Mesenchymal stem cell (in vitro differentiated cells and primary cell): ENCODE measurements at regions not wholly inside any gene's neighbourhood (a gene's known extent, or its start where the extent isn't known, plus 50 kb on each side); places are given as distances from the start of the nearest gene placed in this dataset.

Experiments used
- DNase-seq: peaks from one replicate; pipeline ENCODE4 v3.0.0-alpha.2; 2013
- H2AFZ ChIP-seq: one replicate; pipeline ENCODE4 v1.6.1; 2013; ENCODE audit warnings: low read depth, mild to moderate bottlenecking, control low read depth, inconsistent platforms, low read length, moderate library complexity
- H2AK5ac ChIP-seq: 2 replicates; pipeline ENCODE4 v1.6.1; 2013; ENCODE audit warnings: low read length, moderate library complexity, mild to moderate bottlenecking, inconsistent platforms; ENCODE audit not compliant: severe bottlenecking
- H2BK120ac ChIP-seq: one replicate; pipeline ENCODE4 v1.6.1; 2013; ENCODE audit warnings: low read depth, mild to moderate bottlenecking, inconsistent platforms, low read length, moderate library complexity
- H2BK12ac ChIP-seq, 2 experiments: one replicate each; pipeline ENCODE4 v1.6.1; 2013; ENCODE audit warnings: inconsistent platforms in 2 of 2, low read length in 2 of 2, mild to moderate bottlenecking in 2 of 2, moderate library complexity in 2 of 2, control low read depth in 1 of 2
- H2BK15ac ChIP-seq: one replicate; pipeline ENCODE4 v1.6.1; 2013; ENCODE audit warnings: mild to moderate bottlenecking, low read depth, inconsistent platforms; ENCODE audit not compliant: poor library complexity, severe bottlenecking
- H2BK5ac ChIP-seq: 2 replicates; pipeline ENCODE4 v1.6.1; 2013; ENCODE audit warnings: low read depth, mild to moderate bottlenecking, low read length, control low read depth, inconsistent platforms; ENCODE audit not compliant: poor library complexity, severe bottlenecking
- H3K14ac ChIP-seq, 2 experiments: one replicate each; pipeline ENCODE4 v1.6.1; 2013; ENCODE audit warnings: inconsistent platforms in 2 of 2, low read length in 2 of 2, control low read depth in 1 of 2, mild to moderate bottlenecking in 1 of 2, moderate library complexity in 1 of 2
- H3K18ac ChIP-seq, 2 experiments: one replicate each; pipeline ENCODE4 v1.6.1; 2013; ENCODE audit warnings: inconsistent platforms in 2 of 2, low read length in 2 of 2, control low read depth in 1 of 2, low read depth in 1 of 2, mild to moderate bottlenecking in 1 of 2
- H3K23ac ChIP-seq, 2 experiments: one replicate each; pipeline ENCODE4 v1.6.1; 2013; ENCODE audit warnings: inconsistent platforms in 2 of 2, low read length in 2 of 2, mild to moderate bottlenecking in 2 of 2, moderate library complexity in 2 of 2, control low read depth in 1 of 2
- H3K27ac ChIP-seq: 2 replicates; pipeline ENCODE4 v1.5.1; 2013; ENCODE audit warnings: mild to moderate bottlenecking, moderate library complexity, low read length, control low read depth, inconsistent platforms; ENCODE audit not compliant: poor library complexity, severe bottlenecking
- H3K27me3 ChIP-seq, 2 experiments: 2 replicates each; pipeline versions ENCODE4 v1.6.1 to v1.7.0; 2013; ENCODE audit warnings: low read length in 2 of 2, mild to moderate bottlenecking in 2 of 2, moderate library complexity in 2 of 2, control low read depth in 1 of 2, inconsistent platforms in 1 of 2; ENCODE audit not compliant: control insufficient read depth in 1 of 2, insufficient read depth in 1 of 2
- H3K36me3 ChIP-seq, 2 experiments: 2 replicates each; pipeline versions ENCODE4 v1.6.1 to v1.7.0; 2013; ENCODE audit warnings: low read length in 2 of 2, control low read depth in 1 of 2, inconsistent platforms in 1 of 2, low read depth in 1 of 2, mild to moderate bottlenecking in 1 of 2; ENCODE audit not compliant: insufficient read depth in 2 of 2, control insufficient read depth in 1 of 2
- H3K4ac ChIP-seq, 2 experiments: one replicate each; pipeline ENCODE4 v1.6.1; 2013; ENCODE audit warnings: inconsistent platforms in 2 of 2, low read length in 2 of 2, mild to moderate bottlenecking in 2 of 2, moderate library complexity in 2 of 2, control low read depth in 1 of 2, low read depth in 1 of 2
- H3K4me1 ChIP-seq: 2 replicates; pipeline ENCODE4 v1.6.1; 2013; ENCODE audit warnings: low read depth, low read length, control low read depth; ENCODE audit not compliant: control insufficient read depth, insufficient read depth
- H3K4me2 ChIP-seq: 2 replicates; pipeline ENCODE4 v1.6.1; 2013; ENCODE audit warnings: low read length, mild to moderate bottlenecking, inconsistent platforms; ENCODE audit not compliant: poor library complexity, severe bottlenecking
- H3K4me3 ChIP-seq, 2 experiments: 2 replicates each; pipeline versions ENCODE4 v1.5.1 to v1.7.0; 2013; ENCODE audit warnings: low read length in 2 of 2, mild to moderate bottlenecking in 2 of 2, control low read depth in 1 of 2, low read depth in 1 of 2; ENCODE audit not compliant: insufficient read depth in 1 of 2
- H3K79me1 ChIP-seq: replicated peaks from 2 replicates; pipeline ENCODE4 v1.6.1; 2013; ENCODE audit warnings: mild to moderate bottlenecking, control low read depth, low read length, inconsistent platforms; ENCODE audit not compliant: poor library complexity, severe bottlenecking
- H3K9ac ChIP-seq: 2 replicates; pipeline ENCODE4 v1.7.0; 2013; ENCODE audit warnings: mild to moderate bottlenecking, low read length, moderate library complexity
- H3K9me3 ChIP-seq: 2 replicates; pipeline ENCODE4 v1.7.0; 2013; ENCODE audit warnings: mild to moderate bottlenecking, low read length; ENCODE audit not compliant: control insufficient read depth
- H4K8ac ChIP-seq: one replicate; pipeline ENCODE4 v1.6.1; 2013; ENCODE audit warnings: inconsistent platforms, mild to moderate bottlenecking, low read length, moderate library complexity
- H4K91ac ChIP-seq: one replicate; pipeline ENCODE4 v1.6.1; 2013; ENCODE audit warnings: mild to moderate bottlenecking, low read length, inconsistent platforms
- WGBS: methylation state at CpG from one replicate; pipeline ENCODE4 v1.1.7; 2013; ENCODE audit warnings: mixed read lengths; 5-methylcytosine and 5-hydroxymethylcytosine counted together

DNA sequence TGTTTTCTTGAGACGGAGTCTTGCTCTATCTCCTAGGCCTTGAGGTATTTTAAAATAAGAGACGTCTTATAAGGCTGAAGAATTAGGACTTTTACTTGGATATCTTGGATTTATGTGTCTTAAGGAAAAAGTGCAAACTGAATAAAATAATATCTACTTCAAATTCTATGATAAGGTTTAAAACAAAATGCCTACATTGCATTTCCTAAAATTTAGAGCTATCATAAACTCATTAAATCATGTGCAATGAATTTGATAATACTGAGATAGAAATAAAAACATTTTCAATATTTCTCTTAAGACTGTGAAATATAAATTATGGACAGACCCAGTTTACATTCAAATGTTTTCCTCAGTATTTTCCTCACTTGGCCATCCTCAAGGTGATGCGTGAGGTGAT, 729.5 kb upstream of the LMO3 start:
- Histone ChIP-seq H4K91ac (no peak overlapping the region), H3K27me3 (no peaks in the 10 kb centered on the region)

DNA sequence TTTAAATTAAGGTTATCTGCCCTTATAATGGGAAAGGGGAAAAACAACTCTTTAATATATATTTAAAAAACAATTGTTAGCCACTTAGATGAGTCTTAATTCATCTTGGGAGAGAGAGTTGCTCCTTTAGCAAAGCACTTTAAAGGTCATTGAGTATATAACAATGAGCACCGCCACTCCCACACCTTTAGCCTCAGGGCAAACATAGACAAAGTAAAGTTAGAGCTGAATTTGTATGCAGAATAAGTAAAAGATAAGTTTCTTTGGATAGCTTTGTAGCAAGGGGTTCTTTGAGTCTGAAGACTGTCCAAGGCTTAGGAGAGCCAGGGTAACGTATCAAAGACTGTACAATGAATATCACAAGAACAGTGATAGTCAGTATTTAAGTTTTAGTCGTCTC, 728.8 kb upstream of the LMO3 start:
- Histone ChIP-seq H3K14ac (no peak overlapping the region), H2BK5ac (no peak overlapping the region), H3K4me1 (no peaks in the 10 kb centered on the region), H3K79me1 (no peaks in the 10 kb centered on the region), H3K4ac (no peak overlapping the region), H3K9me3 (peaks cover 5% of the 10 kb centered on the region), H3K18ac (no peak overlapping the region), H2BK15ac (no peak overlapping the region), H3K27ac (no peak overlapping the region), H2BK120ac (no peak overlapping the region), H2AK5ac (no peak overlapping the region), H3K4me3 (no peak overlapping the region), H2AFZ (no peak overlapping the region), H3K27me3 (no peaks in the 10 kb centered on the region), H3K9ac (no peak overlapping the region), H4K8ac (no peak overlapping the region), H4K91ac (no peak overlapping the region), H3K23ac (no peak overlapping the region), H3K36me3 (no peaks in the 10 kb centered on the region), H2BK12ac (no peak overlapping the region), H3K4me2 (no peak overlapping the region)
- no peak for DNase-seq
- WGBS: 72% methylated on average over 2 of the region's 3 CpGs

More for the DNA sequence above, 729.5 kb upstream of the LMO3 start:
- Histone ChIP-seq H3K4ac (no peak overlapping the region), H3K4me2 (no peak overlapping the region), H3K36me3 (no peaks in the 10 kb centered on the region), H3K14ac (no peak overlapping the region), H2BK120ac (no peak overlapping the region), H2AFZ (no peak overlapping the region), H2BK15ac (no peak overlapping the region), H2BK12ac (no peak overlapping the region), H3K27ac (no peak overlapping the region), H3K4me1 (no peaks in the 10 kb centered on the region), H3K9me3 (peaks cover 5% of the 10 kb centered on the region), H2AK5ac (no peak overlapping the region), H3K23ac (no peak overlapping the region), H4K8ac (no peak overlapping the region), H3K9ac (no peak overlapping the region), H3K4me3 (no peak overlapping the region), H3K79me1 (no peaks in the 10 kb centered on the region), H2BK5ac (no peak overlapping the region), H3K18ac (no peak overlapping the region)
- WGBS: 88% methylated on average over 1 of the region's 3 CpGs
- DNase-seq: no peak

DNA sequence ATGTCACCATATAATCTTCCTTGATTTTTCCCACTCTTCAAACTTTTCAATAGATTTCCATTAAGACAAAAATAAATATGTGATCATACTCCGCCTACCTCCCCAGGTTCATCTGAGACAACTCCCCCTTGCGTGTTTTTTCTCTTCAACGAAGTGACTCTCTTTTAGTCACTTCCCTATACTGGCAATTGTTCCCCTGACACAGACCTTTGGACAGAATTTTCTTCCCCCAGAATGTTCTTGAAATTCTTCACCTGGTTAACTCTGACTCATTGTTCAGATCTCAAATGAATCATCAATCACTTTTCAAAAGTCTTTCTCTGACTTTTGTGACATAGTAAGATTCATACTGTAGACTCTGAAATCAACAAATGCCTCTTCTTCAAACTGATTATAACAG, 727.3 kb upstream of the LMO3 start:
- no peak overlapping the region for H3K4ac ChIP-seq
- H2BK12ac ChIP-seq: no peak overlapping the region
- no peak overlapping the region for H2AK5ac ChIP-seq
- no peaks in the 10 kb centered on the region for H3K4me1 ChIP-seq
- H3K4me3 ChIP-seq: no peak overlapping the region
- H2AFZ ChIP-seq: no peak overlapping the region
- H3K14ac ChIP-seq: no peak overlapping the region
- H3K27me3 ChIP-seq: no peaks in the 10 kb centered on the region
- DNase-seq: no peak
- H3K27ac ChIP-seq: no peak overlapping the region
- H3K9ac ChIP-seq: no peak overlapping the region
- no peak overlapping the region for H2BK15ac ChIP-seq
- H3K9me3 ChIP-seq: peaks cover 5% of the 10 kb centered on the region
- no peaks in the 10 kb centered on the region for H3K79me1 ChIP-seq
- no peak overlapping the region for H3K4me2 ChIP-seq
- no peak overlapping the region for H4K91ac ChIP-seq
- no peak overlapping the region for H3K18ac ChIP-seq
- H3K36me3 ChIP-seq: no peaks in the 10 kb centered on the region
- H2BK120ac ChIP-seq: no peak overlapping the region
- no peak overlapping the region for H4K8ac ChIP-seq
- H3K23ac ChIP-seq: no peak overlapping the region
- WGBS: 78% methylated on average over 3 of the region's 3 CpGs
- H2BK5ac ChIP-seq: no peak overlapping the region

DNA sequence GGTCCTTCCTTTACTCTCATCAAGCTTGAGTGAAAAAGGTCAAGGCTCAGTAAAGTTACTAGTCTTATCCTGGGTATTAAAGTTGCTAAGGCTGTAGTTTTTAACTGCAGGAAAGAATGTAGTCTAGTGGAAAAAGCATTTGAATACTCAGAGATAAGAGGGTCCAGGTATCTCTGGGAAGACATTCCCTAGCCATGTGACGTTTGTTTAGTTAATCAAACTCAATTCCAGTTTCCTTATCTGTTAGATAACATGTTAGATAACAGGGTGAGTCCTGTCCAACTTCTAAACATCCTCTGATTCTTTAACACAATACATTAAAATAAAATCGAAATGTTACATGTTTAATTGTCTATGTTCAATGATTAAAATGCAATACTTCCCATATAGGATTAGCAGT, 720.7 kb upstream of the LMO3 start:
- no peak overlapping the region for H2BK120ac ChIP-seq
- no peaks in the 10 kb centered on the region for H3K36me3 ChIP-seq
- no peaks in the 10 kb centered on the region for H3K27me3 ChIP-seq
- H3K4me1 ChIP-seq: no peaks in the 10 kb centered on the region
- H4K8ac ChIP-seq: no peak overlapping the region
- H2BK5ac ChIP-seq: no peak overlapping the region
- no peak overlapping the region for H2BK12ac ChIP-seq
- H3K9me3 ChIP-seq: peaks cover 14% of the 10 kb centered on the region
- H2AK5ac ChIP-seq: no peak overlapping the region
- no peak overlapping the region for H4K91ac ChIP-seq
- H2BK15ac ChIP-seq: no peak overlapping the region
- WGBS: 40% methylated on average over 1 of the region's 2 CpGs
- H3K27ac ChIP-seq: no peak overlapping the region
- H3K4ac ChIP-seq: no peak overlapping the region
- DNase-seq: no peak
- no peak overlapping the region for H3K18ac ChIP-seq
- no peak overlapping the region for H3K14ac ChIP-seq
- no peak overlapping the region for H3K4me3 ChIP-seq
- H3K79me1 ChIP-seq: no peaks in the 10 kb centered on the region
- no peak overlapping the region for H3K4me2 ChIP-seq
- H3K23ac ChIP-seq: no peak overlapping the region
- H2AFZ ChIP-seq: no peak overlapping the region
- no peak overlapping the region for H3K9ac ChIP-seq
